H1 (cell line): ENCODE measurements at regions not wholly inside any gene's neighbourhood (a gene's known extent, or its start where the extent isn't known, plus 50 kb on each side); places are given as distances from the start of the nearest gene placed in this dataset.

Source experiments
- ASH2L ChIP-seq: fragments of 200-600, 300-600 bp; sonication (generic); IDR thresholded peaks from one replicate; pipeline ENCODE4 v1.7.1; 2017; ENCODE audit warnings: low read length
- ATF3 ChIP-seq: IDR thresholded peaks from 2 replicates; pipeline ENCODE4 v1.6.1; 2011; ENCODE audit warnings: low read depth, mild to moderate bottlenecking, low read length; ENCODE audit not compliant: insufficient read depth
- CREB1 ChIP-seq: IDR thresholded peaks from 2 replicates; pipeline ENCODE4 v1.6.1; 2012; ENCODE audit warnings: inconsistent platforms
- HDAC2 ChIP-seq, 2 experiments: fragments of 300-600 bp in 1 of 2; sonication (generic) in 1 of 2; IDR thresholded peaks; 2 replicates each; pipeline ENCODE4 v1.6.1; 2011 to 2012; ENCODE audit warnings: low read depth in 2 of 2, low read length in 2 of 2, mild to moderate bottlenecking in 2 of 2, moderate library complexity in 2 of 2, borderline replicate concordance in 1 of 2, inconsistent platforms in 1 of 2
- NRF1 ChIP-seq: IDR thresholded peaks from 2 replicates; pipeline ENCODE4 v1.6.1; 2011; ENCODE audit warnings: mild to moderate bottlenecking, low read depth, low read length, improper control_type of control experiment
- RXRA ChIP-seq: IDR thresholded peaks from 2 replicates; pipeline ENCODE4 v1.6.1; 2011; ENCODE audit warnings: low read depth, mild to moderate bottlenecking, low read length, moderate library complexity; ENCODE audit not compliant: insufficient read depth

GRCh38 chr13:71015021-71015420, 852.0 kb downstream of the DACH1 start (continued):
- no peak for TF ChIP-seq HDAC2 (IDR thresholded peaks at IDR 0.05; ENCODE audit: borderline replicate concordance in 1 of 2, low read depth in 2 of 2, low read length in 2 of 2)
- no peak for TF ChIP-seq NRF1
- no peak for TF ChIP-seq CREB1
- TF ChIP-seq ATF3, result no peak
- TF ChIP-seq RXRA, result no peak
- no peak for TF ChIP-seq ASH2L
